Esophagus squamous epithelium (tissue), 5 donors: ENCODE measurements at regions not wholly inside any gene's neighbourhood (a gene's known extent, or its start where the extent isn't known, plus 50 kb on each side); places are given as distances from the start of the nearest gene placed in this dataset.

Source experiments
- DNase-seq: peaks from one replicate; lab custom pipeline; 2025; lab: John Stamatoyannopoulos, UW
- H3K27ac ChIP-seq, 4 donors: fragments of 200-600 bp; sonication (generic); one replicate each; pipeline ENCODE4 v1.5.1; 2016 to 2019; ENCODE audit warnings: mild to moderate bottlenecking in 1 of 4
- H3K27me3 ChIP-seq, 4 donors: fragments of 200-600 bp; sonication (generic); 1 replicate in 3 of 4; 2 replicates in 1 of 4; pipeline versions ENCODE4 v1.5.1 to v1.6.0; 2017 to 2021; ENCODE audit warnings: antibody characterized with exemption in 1 of 4
- H3K36me3 ChIP-seq, 3 donors: fragments of 200-600 bp; sonication (generic); one replicate each; pipeline ENCODE4 v1.5.1; 2016 to 2019
- H3K4me1 ChIP-seq, 3 donors: fragments of 200-600 bp; sonication (generic); one replicate each; pipeline ENCODE4 v1.5.1; 2017 to 2019
- H3K4me3 ChIP-seq, 4 donors: fragments of 200-600 bp; sonication (generic); 1 replicate in 3 of 4; 2 replicates in 1 of 4; pipeline ENCODE4 v1.5.1; 2016 to 2019; ENCODE audit warnings: mild to moderate bottlenecking in 2 of 4, moderate library complexity in 1 of 4
- H3K9me3 ChIP-seq, 3 donors: fragments of 200-600 bp; sonication (generic); one replicate each; pipeline ENCODE4 v1.5.1; 2016 to 2019
- POLR2A ChIP-seq, 4 donors: fragments of 450-650 bp; IDR thresholded peaks; one replicate each; pipeline ENCODE4 v1.6.1; 2017; ENCODE audit warnings: antibody characterized with exemption in 4 of 4, mild to moderate bottlenecking in 4 of 4, moderate library complexity in 3 of 4
- WGBS, 2 donors: methylation state at CpG; one replicate each; pipeline ENCODE4 v1.1.5; 2018; 5-methylcytosine and 5-hydroxymethylcytosine counted together
- intact Hi-C: fragments of 100-400 bp; cut with DNase I; formaldehyde crosslinking; loops from one replicate; pipeline ENCODE4 v1.15.0; 2022
- TF ChIP-seq, protein P1 (sequence below), 6 experiments: fragments of 450-650 bp in 4 of 6; fragments of 200-600 bp in 2 of 6; sonication (generic) in 2 of 6; IDR thresholded peaks; one replicate each; pipeline ENCODE4 v1.5.1; 2016 to 2019; ENCODE audit warnings: antibody characterized with exemption in 6 of 6, mild to moderate bottlenecking in 4 of 6, moderate library complexity in 4 of 6
- donor health status: DM: yes; HTN: yes; CAD: no.

DNA sequence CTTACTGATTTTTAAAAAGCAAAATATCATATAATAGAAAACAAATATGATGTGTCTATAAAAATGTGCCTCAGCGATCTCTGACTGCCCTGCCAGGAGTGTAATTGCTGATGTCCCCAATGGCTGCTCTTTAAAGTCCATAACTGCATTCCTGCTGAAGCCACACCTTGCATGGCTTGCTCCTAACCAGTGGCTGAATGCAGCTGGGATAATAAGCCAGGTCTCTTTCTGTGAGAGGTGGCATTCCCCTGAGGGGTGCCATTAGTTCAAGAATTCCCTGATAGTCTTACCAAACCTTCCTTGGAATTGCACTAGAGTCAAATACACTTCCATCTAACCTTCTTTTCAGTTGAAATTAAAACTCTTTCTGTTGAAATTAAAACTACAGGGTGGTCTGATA, 125.8 kb upstream of the ZNF804A start:
- DNase-seq: no peak
- H3K4me3 ChIP-seq: no peak overlapping the region
- intact Hi-C loops: no loop called here
- no peak overlapping the region for H3K27ac ChIP-seq
- TF ChIP-seq, protein P1, sequence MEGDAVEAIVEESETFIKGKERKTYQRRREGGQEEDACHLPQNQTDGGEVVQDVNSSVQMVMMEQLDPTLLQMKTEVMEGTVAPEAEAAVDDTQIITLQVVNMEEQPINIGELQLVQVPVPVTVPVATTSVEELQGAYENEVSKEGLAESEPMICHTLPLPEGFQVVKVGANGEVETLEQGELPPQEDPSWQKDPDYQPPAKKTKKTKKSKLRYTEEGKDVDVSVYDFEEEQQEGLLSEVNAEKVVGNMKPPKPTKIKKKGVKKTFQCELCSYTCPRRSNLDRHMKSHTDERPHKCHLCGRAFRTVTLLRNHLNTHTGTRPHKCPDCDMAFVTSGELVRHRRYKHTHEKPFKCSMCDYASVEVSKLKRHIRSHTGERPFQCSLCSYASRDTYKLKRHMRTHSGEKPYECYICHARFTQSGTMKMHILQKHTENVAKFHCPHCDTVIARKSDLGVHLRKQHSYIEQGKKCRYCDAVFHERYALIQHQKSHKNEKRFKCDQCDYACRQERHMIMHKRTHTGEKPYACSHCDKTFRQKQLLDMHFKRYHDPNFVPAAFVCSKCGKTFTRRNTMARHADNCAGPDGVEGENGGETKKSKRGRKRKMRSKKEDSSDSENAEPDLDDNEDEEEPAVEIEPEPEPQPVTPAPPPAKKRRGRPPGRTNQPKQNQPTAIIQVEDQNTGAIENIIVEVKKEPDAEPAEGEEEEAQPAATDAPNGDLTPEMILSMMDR (IDR thresholded peaks at IDR 0.05): no peak
- TF ChIP-seq POLR2A (IDR thresholded peaks at IDR 0.05): no peak
- 79 to 100% methylated on average over 1 of the region's 1 CpG for WGBS, 2 donors
- H3K27me3 ChIP-seq: no peaks in the 10 kb centered on the region
- no peaks in the 10 kb centered on the region for H3K4me1 ChIP-seq
- H3K9me3 ChIP-seq: no peaks in the 10 kb centered on the region
- H3K36me3 ChIP-seq: no peaks in the 10 kb centered on the region

DNA sequence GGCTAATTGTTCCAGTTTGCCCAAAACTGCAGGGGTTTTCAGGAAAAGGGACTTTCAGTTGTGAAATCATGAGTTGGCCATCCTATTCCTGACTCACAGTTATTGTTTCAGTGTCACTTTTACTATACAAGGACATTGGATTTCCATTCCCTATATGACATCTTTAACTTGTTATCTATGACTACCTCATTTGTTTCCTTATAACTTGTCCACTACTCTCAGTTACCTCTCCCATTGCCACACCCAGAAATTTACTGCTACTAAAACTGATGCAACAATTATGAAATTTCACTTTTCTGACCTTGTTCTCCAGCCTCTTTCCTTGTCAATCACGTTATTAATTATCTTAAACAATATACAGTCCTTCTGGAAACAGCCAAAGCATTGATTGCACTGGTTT, 116.5 kb upstream of the ZNF804A start:
- Histone ChIP-seq H3K36me3 (no peaks in the 10 kb centered on the region), H3K27ac (no peak overlapping the region), H3K4me3 (no peak overlapping the region), H3K4me1 (no peaks in the 10 kb centered on the region), H3K9me3 (no peaks in the 10 kb centered on the region), H3K27me3 (no peaks in the 10 kb centered on the region)
- TF ChIP-seq, protein P1 (IDR thresholded peaks at IDR 0.05): no peak
- TF ChIP-seq POLR2A (IDR thresholded peaks at IDR 0.05): no peak
- DNase-seq: no peak
- 17 to 20% methylated on average over 1 of the region's 1 CpG for WGBS, 2 donors
- intact Hi-C loops: no loop called here

DNA sequence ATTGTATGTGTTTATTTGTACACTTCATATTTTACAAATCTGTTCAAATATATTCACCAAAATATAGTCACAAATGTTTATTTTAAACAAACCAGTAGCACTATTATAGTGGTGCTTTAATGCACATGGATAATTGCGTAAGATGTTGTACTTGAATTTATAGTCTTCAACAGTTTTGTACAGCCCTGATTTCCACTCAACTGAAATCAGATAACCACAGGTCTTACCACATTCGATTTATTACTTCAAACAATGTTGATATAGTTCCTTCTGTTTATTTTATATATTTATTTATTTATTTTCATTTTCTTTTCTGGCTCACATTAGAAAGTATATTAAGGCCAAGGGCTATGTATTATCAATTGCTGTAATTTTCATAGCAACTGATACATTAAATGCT, 99.4 kb upstream of the ZNF804A start:
- Histone ChIP-seq H3K4me1 (no peaks in the 10 kb centered on the region), H3K36me3 (no peaks in the 10 kb centered on the region), H3K4me3 (no peak overlapping the region), H3K27ac (no peak overlapping the region), H3K27me3 (no peaks in the 10 kb centered on the region), H3K9me3 (no peaks in the 10 kb centered on the region)
- DNase-seq: no peak
- TF ChIP-seq POLR2A (IDR thresholded peaks at IDR 0.05): no peak
- TF ChIP-seq, protein P1 (IDR thresholded peaks at IDR 0.05): no peak
- intact Hi-C loops: no loop called here
- 70 to 77% methylated on average over 2 of the region's 2 CpGs for WGBS, 2 donors

DNA sequence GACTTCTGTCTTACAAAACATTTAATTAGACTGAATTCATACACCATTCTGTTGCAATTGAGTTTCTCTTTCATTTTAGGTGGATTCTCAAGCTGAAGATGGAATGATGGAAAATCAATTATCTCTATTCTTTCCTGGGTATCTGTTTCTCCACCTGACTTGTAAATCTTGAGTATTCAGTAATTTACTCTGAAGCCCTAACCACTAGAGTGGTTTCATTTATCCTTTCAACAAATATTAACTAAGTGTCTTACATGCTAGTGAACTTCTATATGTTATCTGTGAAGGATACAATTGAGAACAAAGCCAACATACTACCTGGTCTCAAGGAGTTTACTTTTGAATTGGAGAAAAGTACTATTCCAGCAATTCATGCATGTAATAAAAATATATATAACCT, 94.1 kb upstream of the ZNF804A start:
- TF ChIP-seq, protein P1 (IDR thresholded peaks at IDR 0.05): no peak
- no peak for TF ChIP-seq POLR2A (IDR thresholded peaks at IDR 0.05)
- no peak overlapping the region for H3K27ac ChIP-seq
- H3K9me3 ChIP-seq: no peaks in the 10 kb centered on the region
- no peak overlapping the region for H3K4me3 ChIP-seq
- DNase-seq: no peak
- no peaks in the 10 kb centered on the region for H3K27me3 ChIP-seq
- intact Hi-C loops: no loop called here
- no peaks in the 10 kb centered on the region for H3K36me3 ChIP-seq
- no peaks in the 10 kb centered on the region for H3K4me1 ChIP-seq

DNA sequence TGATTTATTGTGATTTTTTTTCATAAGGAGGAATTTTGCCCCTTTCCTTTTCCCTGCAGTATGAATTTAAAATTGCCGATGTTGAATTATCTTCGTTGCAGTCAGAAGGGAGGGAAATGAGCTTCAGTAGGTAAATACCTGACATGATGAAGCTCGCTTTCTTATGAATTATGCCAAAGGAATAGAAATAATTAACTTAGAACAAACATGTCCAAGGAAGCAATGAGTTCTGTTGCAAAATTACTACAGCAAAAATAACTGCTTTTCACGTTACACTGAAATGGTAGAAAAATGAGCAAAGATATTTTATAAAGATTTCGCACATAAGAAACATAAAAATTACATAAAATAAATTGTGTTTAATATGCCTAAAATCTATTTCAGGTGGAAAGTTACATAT, 91.1 kb upstream of the ZNF804A start:
- Histone ChIP-seq H3K9me3 (no peaks in the 10 kb centered on the region), H3K27me3 (no peaks in the 10 kb centered on the region), H3K4me3 (no peak overlapping the region), H3K36me3 (no peaks in the 10 kb centered on the region), H3K27ac (no peak overlapping the region), H3K4me1 (no peaks in the 10 kb centered on the region)
- 61 to 70% methylated on average over 5 of the region's 5 CpGs for WGBS, 2 donors
- intact Hi-C loops: no loop called here
- no peak for DNase-seq
- no peak for TF ChIP-seq POLR2A (IDR thresholded peaks at IDR 0.05)
- TF ChIP-seq, protein P1 (IDR thresholded peaks at IDR 0.05): no peak
